ENCODE measurements at regions not wholly inside any gene's neighbourhood (a gene's known extent, or its start where the extent isn't known, plus 50 kb on each side); places are given as distances from the start of the nearest gene placed in this dataset.

GRCh38 chr4:107520368-107520767, 199.7 kb downstream of the PAPSS1 start:
- TF ChIP-seq CTCF (conservative IDR thresholded peaks at IDR 0.05; ENCODE audit: low read length) = no peak
- TF ChIP-seq EZH2phosphoT487 (IDR thresholded peaks at IDR 0.05; ENCODE audit: borderline replicate concordance) = no peak

Data from Loucy (cell line).